HepG2 (cell line): ENCODE measurements at regions not wholly inside any gene's neighbourhood (a gene's known extent, or its start where the extent isn't known, plus 50 kb on each side); places are given as distances from the start of the nearest gene placed in this dataset.

Experiments used
- ATAD3A ChIP-seq: sonication (generic); formaldehyde crosslinking; IDR thresholded peaks from 2 replicates; pipeline ENCODE4 v1.4.0; 2020; ENCODE audit warnings: missing genetic modification reagents
- BHLHE40 ChIP-seq: IDR thresholded peaks from 2 replicates; pipeline ENCODE4 v1.6.1; 2011; ENCODE audit warnings: low read length, improper control_type of control experiment
- CHCHD3 ChIP-seq: sonication (generic); formaldehyde crosslinking; IDR thresholded peaks from 2 replicates; pipeline ENCODE4 v1.8.0; 2022; ENCODE audit warnings: mild to moderate bottlenecking, missing genetic modification reagents, moderate library complexity
- CTCF ChIP-seq: sonication (generic); formaldehyde crosslinking; IDR thresholded peaks from 2 replicates; pipeline ENCODE4 v1.5.0; 2020; ENCODE audit warnings: mild to moderate bottlenecking, missing genetic modification reagents, moderate library complexity
- PREB ChIP-seq: sonication (generic); formaldehyde crosslinking; IDR thresholded peaks from 2 replicates; pipeline ENCODE4 v1.4.0; 2020; ENCODE audit warnings: missing genetic modification reagents
- SIN3A ChIP-seq: IDR thresholded peaks from 2 replicates; pipeline ENCODE4 v1.6.1; 2011; ENCODE audit warnings: low read depth, mild to moderate bottlenecking, control low read depth, low read length, borderline replicate concordance
- SNAPC2 ChIP-seq: sonication (generic); formaldehyde crosslinking; IDR thresholded peaks from 2 replicates; pipeline ENCODE4 v1.8.1; 2022; ENCODE audit warnings: mild to moderate bottlenecking, missing genetic modification reagents
- SRSF4 ChIP-seq: fragments of 200-400 bp; formaldehyde crosslinking; IDR thresholded peaks from one replicate; pipeline ENCODE4 v1.6.1; 2018; ENCODE audit warnings: mild to moderate bottlenecking, low read depth, low read length, moderate library complexity; ENCODE audit not compliant: poor library complexity, severe bottlenecking

DNA sequence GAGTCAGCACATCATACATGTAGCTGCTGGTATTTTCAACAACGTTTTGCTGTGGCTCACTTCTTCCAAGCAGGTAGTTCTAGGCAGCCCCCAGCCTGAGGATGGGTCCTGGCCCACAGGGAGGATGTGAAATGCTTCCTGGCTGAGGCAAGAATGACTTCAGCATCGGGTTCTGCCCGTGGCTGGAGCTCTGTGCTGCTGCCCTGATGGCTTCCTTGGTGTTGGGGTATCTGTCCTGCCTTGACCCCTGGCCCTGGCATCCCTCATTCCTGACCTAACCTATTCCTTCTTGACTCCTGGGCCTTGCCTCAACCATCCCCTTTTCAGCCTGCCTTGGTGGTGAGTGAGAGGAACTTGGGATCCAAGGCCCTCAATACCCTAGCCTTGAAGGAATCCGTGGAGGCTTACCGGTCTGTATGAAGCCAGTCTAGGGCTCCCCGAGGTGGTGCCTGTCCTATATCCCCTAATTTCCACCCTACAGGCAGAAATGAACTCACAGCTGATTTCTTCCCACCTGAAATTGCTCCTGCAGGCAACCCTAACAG, 300.6 kb downstream of the TLE3 start:
- no peak for TF ChIP-seq SRSF4
- no peak for TF ChIP-seq PREB
- TF ChIP-seq CHCHD3, result no peak
- no peak for TF ChIP-seq CTCF (CRISPR knock-in tag)
- no peak for TF ChIP-seq SNAPC2 (CRISPR knock-in tag)
- TF ChIP-seq BHLHE40, result no peak
- TF ChIP-seq SIN3A, result no peak
- TF ChIP-seq ATAD3A (CRISPR knock-in tag), result no peak
